ENCODE measurements at regions not wholly inside any gene's neighbourhood (a gene's known extent, or its start where the extent isn't known, plus 50 kb on each side); places are given as distances from the start of the nearest gene placed in this dataset.

DNA sequence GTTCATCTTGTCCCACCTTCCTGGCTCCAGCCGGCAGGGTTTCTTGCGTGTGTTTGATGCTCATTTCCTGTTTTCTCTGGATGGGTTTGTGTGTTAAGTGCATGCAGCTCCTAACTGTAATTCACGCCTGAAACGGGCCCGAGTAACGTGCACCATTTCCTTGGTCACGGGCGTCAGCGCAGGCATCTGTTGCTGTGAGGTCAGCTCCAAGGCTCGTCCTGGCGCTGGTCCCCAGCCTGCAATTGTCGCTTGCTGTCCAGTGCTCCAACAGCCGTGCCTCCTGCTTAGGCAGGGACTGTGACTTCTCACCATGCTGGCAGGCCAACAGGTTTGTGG, 201.1 kb downstream of the GLRX3 start:
- Histone ChIP-seq H3K9ac (ENCODE audit: low read depth, low read length) (no peak overlapping the region), H2AK5ac (ENCODE audit: low read depth, low read length) (no peak overlapping the region), H3K18ac (ENCODE audit: low read depth, low read length) (no peak overlapping the region), H3K14ac (replicated peaks; ENCODE audit: low read depth, low read length) (no peak overlapping the region), H2AK9ac (replicated peaks; ENCODE audit: low read depth, low read length, poor library complexity) (no peak overlapping the region), H3K4ac (ENCODE audit: low read depth, low read length) (no peak overlapping the region), H2BK15ac (ENCODE audit: low read depth, low read length) (no peak overlapping the region), H3K4me3 (ENCODE audit: insufficient read depth, low read depth, low read length) (no peak overlapping the region), H3K9me1 (ENCODE audit: insufficient read depth, low read length) (no peaks in the 10 kb centered on the region), H2AFZ (replicated peaks; ENCODE audit: low read length, poor library complexity) (no peak overlapping the region), H4K20me1 (ENCODE audit: insufficient read depth, low read length) (no peaks in the 10 kb centered on the region), H3K79me1 (ENCODE audit: low read depth in 1 of 2, low read length in 2 of 2) (no peaks in the 10 kb centered on the region), H3K4me2 (ENCODE audit: low read depth, low read length) (no peak overlapping the region), H4K91ac (ENCODE audit: insufficient read depth, low read depth, low read length) (no peak overlapping the region), H2BK120ac (ENCODE audit: low read depth, low read length) (no peak overlapping the region), H3K9me3 (ENCODE audit: control insufficient read depth, insufficient read depth, low read length) (peaks cover 62% of the 10 kb centered on the region), H2BK20ac (ENCODE audit: low read depth, low read length) (no peak overlapping the region), H3K36me3 (ENCODE audit: control insufficient read depth, insufficient read depth, low read length) (no peaks in the 10 kb centered on the region), H3K27ac (ENCODE audit: insufficient read depth, low read length) (no peak overlapping the region), H2BK5ac (ENCODE audit: low read depth, low read length, poor library complexity, severe bottlenecking) (no peak overlapping the region), H4K8ac (ENCODE audit: low read depth in 2 of 2, low read length in 2 of 2) (no peak overlapping the region), H3K4me1 (ENCODE audit: control insufficient read depth, insufficient read depth, low read length) (no peaks in the 10 kb centered on the region), H4K5ac (ENCODE audit: low read depth, low read length) (no peak overlapping the region), H3K27me3 (ENCODE audit: control insufficient read depth, insufficient read depth, low read length) (no peaks in the 10 kb centered on the region), H3K56ac (ENCODE audit: extremely low read depth, insufficient read depth, low read length) (no peak overlapping the region), H3K23ac (ENCODE audit: low read depth, low read length) (no peak overlapping the region)
- ChIA-PET CTCF (no interaction called here), POLR2A (ENCODE audit: unreplicated experiment) (no interaction called here)
- intact Hi-C loops (cut with micrococcal nuclease) (no loop called here), in situ Hi-C loops (cut with MboI; ENCODE audit: low sequenced_read_pairs) (no loop called here), dilution Hi-C loops (cut with HindIII; ENCODE audit: low sequenced_read_pairs, unreplicated experiment) (no loop called here)
- TF ChIP-seq NFE2L2 (IDR thresholded peaks at IDR 0.05; ENCODE audit: low read depth, low read length) (no peak), MAFK (IDR thresholded peaks at IDR 0.05; ENCODE audit: low read depth, low read length) (no peak), FOS (IDR thresholded peaks at IDR 0.05; ENCODE audit: low read depth, low read length) (no peak), CEBPB (IDR thresholded peaks at IDR 0.05; ENCODE audit: low read depth, low read length) (no peak), RFX5 (IDR thresholded peaks at IDR 0.05; ENCODE audit: low read depth, low read length) (no peak), MXI1 (IDR thresholded peaks at IDR 0.05; ENCODE audit: borderline replicate concordance, low read depth, low read length) (no peak), POLR2A (IDR thresholded peaks at IDR 0.05; ENCODE audit: low read depth, low read length) (no peak)
- TF ChIP-seq, protein P1, sequence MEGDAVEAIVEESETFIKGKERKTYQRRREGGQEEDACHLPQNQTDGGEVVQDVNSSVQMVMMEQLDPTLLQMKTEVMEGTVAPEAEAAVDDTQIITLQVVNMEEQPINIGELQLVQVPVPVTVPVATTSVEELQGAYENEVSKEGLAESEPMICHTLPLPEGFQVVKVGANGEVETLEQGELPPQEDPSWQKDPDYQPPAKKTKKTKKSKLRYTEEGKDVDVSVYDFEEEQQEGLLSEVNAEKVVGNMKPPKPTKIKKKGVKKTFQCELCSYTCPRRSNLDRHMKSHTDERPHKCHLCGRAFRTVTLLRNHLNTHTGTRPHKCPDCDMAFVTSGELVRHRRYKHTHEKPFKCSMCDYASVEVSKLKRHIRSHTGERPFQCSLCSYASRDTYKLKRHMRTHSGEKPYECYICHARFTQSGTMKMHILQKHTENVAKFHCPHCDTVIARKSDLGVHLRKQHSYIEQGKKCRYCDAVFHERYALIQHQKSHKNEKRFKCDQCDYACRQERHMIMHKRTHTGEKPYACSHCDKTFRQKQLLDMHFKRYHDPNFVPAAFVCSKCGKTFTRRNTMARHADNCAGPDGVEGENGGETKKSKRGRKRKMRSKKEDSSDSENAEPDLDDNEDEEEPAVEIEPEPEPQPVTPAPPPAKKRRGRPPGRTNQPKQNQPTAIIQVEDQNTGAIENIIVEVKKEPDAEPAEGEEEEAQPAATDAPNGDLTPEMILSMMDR (conservative IDR thresholded peaks at IDR 0.05; ENCODE audit: low read depth, low read length) = no peak
- no TSS peak for BruUV-seq (replicated peaks)
- DNase-seq (no peak), ATAC-seq (ENCODE audit: low read depth) (no peak)
- 76% methylated on average over 7 of the region's 13 CpGs; no CpG with 5 or more reads in 1 of the 2 experiments for WGBS, 2 experiments (ENCODE audit: extremely low coverage in 2 of 2, insufficient read length in 1 of 2)
